OCI-LY1 (cell line): ENCODE measurements at regions not wholly inside any gene's neighbourhood (a gene's known extent, or its start where the extent isn't known, plus 50 kb on each side); places are given as distances from the start of the nearest gene placed in this dataset.

Source experiments
- H2AFZ ChIP-seq: fragments of 200-600 bp; sonication (generic), shearing (Covaris generic); 2 replicates; pipeline ENCODE4 v1.6.0; 2014; ENCODE audit warnings: antibody characterized with exemption, mild to moderate bottlenecking, low read length
- H3F3A ChIP-seq: fragments of 200-600 bp; sonication (generic), shearing (Covaris generic); 2 replicates; pipeline ENCODE4 v1.6.0; 2014; ENCODE audit warnings: mild to moderate bottlenecking, antibody characterized with exemption, low read length, moderate library complexity; ENCODE audit not compliant: insufficient read depth
- H3K27ac ChIP-seq: fragments of 200-600 bp; sonication (generic); 2 replicates; pipeline ENCODE4 v1.5.1; 2014; ENCODE audit warnings: low read length, mixed run types, mild to moderate bottlenecking, low read depth; ENCODE audit not compliant: poor library complexity, severe bottlenecking
- H3K27me3 ChIP-seq: fragments of 200-600 bp; sonication (generic); 2 replicates; pipeline ENCODE4 v1.6.0; 2014; ENCODE audit warnings: antibody characterized with exemption, mild to moderate bottlenecking, low read length, moderate library complexity; ENCODE audit not compliant: insufficient read depth
- H3K36me3 ChIP-seq: fragments of 200-600 bp; sonication (generic); 2 replicates; pipeline ENCODE4 v1.6.1; 2014; ENCODE audit warnings: mild to moderate bottlenecking, antibody characterized with exemption, low read length, moderate library complexity, mixed read lengths; ENCODE audit not compliant: insufficient read depth
- H3K4me1 ChIP-seq: fragments of 200-600 bp; sonication (generic); 2 replicates; pipeline ENCODE4 v1.5.1; 2014; ENCODE audit warnings: mild to moderate bottlenecking, low read length, moderate library complexity; ENCODE audit not compliant: insufficient read depth, severe bottlenecking
- H3K4me2 ChIP-seq: fragments of 200-600 bp; sonication (generic), shearing (Covaris generic); 2 replicates; pipeline ENCODE4 v1.6.1; 2014; ENCODE audit warnings: low read length
- H3K4me3 ChIP-seq: fragments of 200-600 bp; sonication (generic); 2 replicates; pipeline ENCODE4 v1.5.1; 2014; ENCODE audit warnings: low read length, low read depth, mild to moderate bottlenecking, mixed read lengths; ENCODE audit not compliant: poor library complexity, severe bottlenecking
- H3K79me2 ChIP-seq: fragments of 200-600 bp; shearing (Covaris generic); 2 replicates; pipeline ENCODE4 v1.6.1; 2016; ENCODE audit warnings: mixed run types, low read length, mixed read lengths; ENCODE audit not compliant: insufficient read depth
- H3K9ac ChIP-seq: fragments of 200-600 bp; sonication (generic), shearing (Covaris generic); 2 replicates; pipeline ENCODE4 v1.6.1; 2014; ENCODE audit warnings: mild to moderate bottlenecking, low read length, mixed read lengths
- H3K9me2 ChIP-seq: fragments of 200-600 bp; sonication (generic), shearing (Covaris generic); 2 replicates; pipeline ENCODE4 v1.6.1; 2014; ENCODE audit warnings: low read depth, mild to moderate bottlenecking, low read length, mixed read lengths
- H3K9me3 ChIP-seq: fragments of 200-600 bp; shearing (Covaris generic); 2 replicates; pipeline ENCODE4 v1.6.1; 2014; ENCODE audit warnings: low read length, mixed read lengths
- H4K20me1 ChIP-seq: fragments of 200-600 bp; sonication (generic), shearing (Covaris generic); 2 replicates; pipeline ENCODE4 v1.6.0; 2016; ENCODE audit warnings: mild to moderate bottlenecking, low read length; ENCODE audit not compliant: insufficient read depth
- EZH2 ChIP-seq: fragments of 200-600 bp; sonication (generic), shearing (Covaris generic); IDR thresholded peaks from 2 replicates; pipeline ENCODE4 v1.8.0; 2017; ENCODE audit warnings: borderline replicate concordance, mixed run types, mild to moderate bottlenecking, antibody characterized with exemption, low read length, moderate library complexity, mixed read lengths
- TF ChIP-seq, protein P1 (sequence below): fragments of 200-600 bp; sonication (generic), shearing (Covaris generic); IDR thresholded peaks from 2 replicates; pipeline ENCODE4 v1.5.1; 2017; ENCODE audit warnings: mild to moderate bottlenecking, antibody characterized with exemption, low read length, moderate library complexity, mixed read lengths

- H3F3A ChIP-seq: no peaks in the 10 kb centered on the region
These were observed 308.2 kb upstream of the NEBL start for GRCh38 chr10:21205328-21205727.

DNA sequence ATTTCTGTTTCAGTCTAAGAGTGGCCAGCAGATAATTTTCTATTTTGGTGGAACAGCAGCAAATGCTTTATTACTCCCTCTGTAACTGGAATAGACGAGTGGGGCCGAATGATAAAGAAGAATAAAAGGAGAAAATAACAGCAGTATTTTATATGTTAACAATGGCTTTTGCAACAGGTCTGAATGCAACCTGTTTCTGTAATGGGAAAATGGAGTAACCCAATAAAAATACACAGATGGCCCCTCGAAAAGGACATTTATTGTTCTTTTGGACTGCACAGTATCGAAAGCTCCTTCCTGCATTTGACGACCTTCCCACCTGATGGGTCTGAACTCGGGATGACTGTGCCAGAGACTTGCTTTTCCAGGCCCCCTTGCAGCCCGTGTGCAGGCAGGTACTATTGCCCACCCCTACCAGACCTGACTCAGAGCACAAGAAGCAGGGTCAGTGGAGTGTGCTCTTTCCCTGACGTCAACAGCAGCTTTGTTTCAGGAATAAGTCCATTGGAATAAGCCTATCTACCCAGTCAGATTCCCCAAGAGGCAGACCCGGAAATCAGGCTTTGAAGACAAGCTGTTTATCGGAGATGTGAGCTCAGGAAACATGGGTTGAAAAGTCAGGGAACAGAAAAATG lies 306.5 kb upstream of the NEBL start:
- H3K4me1 ChIP-seq: no peaks in the 10 kb centered on the region
- H4K20me1 ChIP-seq: no peaks in the 10 kb centered on the region
- H3K36me3 ChIP-seq: no peaks in the 10 kb centered on the region
- no peaks in the 10 kb centered on the region for H3K79me2 ChIP-seq
- no peaks in the 10 kb centered on the region for H3K9me3 ChIP-seq
- no peaks in the 10 kb centered on the region for H3K9me2 ChIP-seq
- no peak overlapping the region for H3K4me3 ChIP-seq
- no peaks in the 10 kb centered on the region for H3F3A ChIP-seq
- no peak overlapping the region for H3K9ac ChIP-seq
- H3K27ac ChIP-seq: no peak overlapping the region
- TF ChIP-seq, protein P1, sequence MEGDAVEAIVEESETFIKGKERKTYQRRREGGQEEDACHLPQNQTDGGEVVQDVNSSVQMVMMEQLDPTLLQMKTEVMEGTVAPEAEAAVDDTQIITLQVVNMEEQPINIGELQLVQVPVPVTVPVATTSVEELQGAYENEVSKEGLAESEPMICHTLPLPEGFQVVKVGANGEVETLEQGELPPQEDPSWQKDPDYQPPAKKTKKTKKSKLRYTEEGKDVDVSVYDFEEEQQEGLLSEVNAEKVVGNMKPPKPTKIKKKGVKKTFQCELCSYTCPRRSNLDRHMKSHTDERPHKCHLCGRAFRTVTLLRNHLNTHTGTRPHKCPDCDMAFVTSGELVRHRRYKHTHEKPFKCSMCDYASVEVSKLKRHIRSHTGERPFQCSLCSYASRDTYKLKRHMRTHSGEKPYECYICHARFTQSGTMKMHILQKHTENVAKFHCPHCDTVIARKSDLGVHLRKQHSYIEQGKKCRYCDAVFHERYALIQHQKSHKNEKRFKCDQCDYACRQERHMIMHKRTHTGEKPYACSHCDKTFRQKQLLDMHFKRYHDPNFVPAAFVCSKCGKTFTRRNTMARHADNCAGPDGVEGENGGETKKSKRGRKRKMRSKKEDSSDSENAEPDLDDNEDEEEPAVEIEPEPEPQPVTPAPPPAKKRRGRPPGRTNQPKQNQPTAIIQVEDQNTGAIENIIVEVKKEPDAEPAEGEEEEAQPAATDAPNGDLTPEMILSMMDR: no peak
- TF ChIP-seq EZH2: no peak
- no peak overlapping the region for H3K4me2 ChIP-seq
- H3K27me3 ChIP-seq: no peaks in the 10 kb centered on the region
- no peak overlapping the region for H2AFZ ChIP-seq

More at GRCh38 chr10:21205328-21205727, 308.2 kb upstream of the NEBL start:
- Histone ChIP-seq H3K27me3 (no peaks in the 10 kb centered on the region), H2AFZ (no peak overlapping the region), H3K36me3 (no peaks in the 10 kb centered on the region), H3K4me2 (no peak overlapping the region), H3K79me2 (no peaks in the 10 kb centered on the region), H3K9me3 (no peaks in the 10 kb centered on the region), H4K20me1 (no peaks in the 10 kb centered on the region), H3K4me1 (no peaks in the 10 kb centered on the region), H3K27ac (no peak overlapping the region), H3K4me3 (no peak overlapping the region), H3K9ac (no peak overlapping the region), H3K9me2 (no peaks in the 10 kb centered on the region)
- TF ChIP-seq EZH2: no peak
- TF ChIP-seq, protein P1: no peak

DNA sequence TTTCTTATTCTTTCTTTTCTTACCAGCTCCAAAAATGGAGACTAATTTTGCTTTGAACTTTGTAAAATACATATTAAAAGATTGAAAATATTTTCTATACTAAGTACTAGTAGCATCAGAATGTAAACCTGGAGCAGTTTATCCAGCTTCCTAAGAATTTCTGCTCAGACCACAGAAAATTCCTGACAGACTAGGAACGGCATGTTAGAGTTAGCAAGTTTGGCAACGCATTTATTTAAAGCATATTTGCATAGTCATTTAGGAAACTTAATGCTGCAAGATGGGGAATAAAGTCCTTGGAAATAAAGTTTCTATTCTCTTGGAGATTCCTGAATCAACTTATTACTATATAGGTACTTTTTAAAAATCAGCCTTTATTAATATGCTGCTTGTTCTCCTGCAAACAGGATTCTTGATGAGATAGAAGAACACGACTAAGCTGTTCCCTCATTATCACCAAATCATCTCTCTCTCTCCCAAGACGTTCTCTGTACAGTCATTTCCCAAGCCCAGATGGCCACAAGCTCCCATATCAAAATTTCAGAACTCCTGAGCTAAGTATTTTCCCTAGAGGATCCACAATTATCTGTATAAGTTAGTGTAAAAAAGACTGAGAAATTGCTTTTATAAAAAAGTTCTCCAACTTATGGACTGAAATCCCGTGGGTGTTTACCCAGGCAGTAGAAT lies 305.8 kb upstream of the NEBL start:
- no peak for TF ChIP-seq EZH2
- TF ChIP-seq, protein P1: no peak
- Histone ChIP-seq H4K20me1 (no peaks in the 10 kb centered on the region), H3K36me3 (no peaks in the 10 kb centered on the region), H3K9me3 (no peaks in the 10 kb centered on the region), H3K27me3 (no peaks in the 10 kb centered on the region), H3K4me2 (no peak overlapping the region), H3K79me2 (no peaks in the 10 kb centered on the region), H3K27ac (no peak overlapping the region), H3F3A (no peaks in the 10 kb centered on the region), H3K4me1 (no peaks in the 10 kb centered on the region), H3K9me2 (no peaks in the 10 kb centered on the region), H2AFZ (no peak overlapping the region), H3K4me3 (no peak overlapping the region), H3K9ac (no peak overlapping the region)
